ENCODE measurements at regions not wholly inside any gene's neighbourhood (a gene's known extent, or its start where the extent isn't known, plus 50 kb on each side); places are given as distances from the start of the nearest gene placed in this dataset.

GRCh38 chr5:10111571-10111970 lies 138.1 kb downstream of the ATPSCKMT start:
- peak; percentile 54 for DNase-seq (ENCODE audit: low spot score)
- no peak overlapping the region for H3K4me2 ChIP-seq
- no peak overlapping the region for H3K9ac ChIP-seq
- no peak overlapping the region for H3K4me3 ChIP-seq
- Mint-ChIP-seq H3K9me3 (peaks cover 10% of the 10 kb centered on the region), H3K4me3 (no peak overlapping the region), H3K27ac (peak overlapping the region; percentile 26), H3K4me1 (peaks cover 4% of the 10 kb centered on the region), H3K27me3 (ENCODE audit: insufficient read depth, low read depth) (peaks cover 8% of the 10 kb centered on the region), H3K36me3 (no peaks in the 10 kb centered on the region)
- H3F3A ChIP-seq (ENCODE audit: low read depth): no peaks in the 10 kb centered on the region
- no peaks in the 10 kb centered on the region for H3K4me1 ChIP-seq
- no peaks in the 10 kb centered on the region for H3K79me2 ChIP-seq (ENCODE audit: low read depth)
- no peak overlapping the region for H3K27ac ChIP-seq
- H2AFZ ChIP-seq (replicated peaks): no peak overlapping the region
- H4K20me1 ChIP-seq (ENCODE audit: low read depth): no peaks in the 10 kb centered on the region
- H3K36me3 ChIP-seq: no peaks in the 10 kb centered on the region
- H3K9me3 ChIP-seq (ENCODE audit: low read depth): no peaks in the 10 kb centered on the region
- TF ChIP-seq EZH2 (IDR thresholded peaks at IDR 0.05) (no peak), CTCF (IDR thresholded peaks at IDR 0.05) (peak; percentile 71)
- no peaks in the 10 kb centered on the region for H3K27me3 ChIP-seq

GRCh38 chr5:10110228-10110627 lies 139.5 kb downstream of the ATPSCKMT start:
- no peaks in the 10 kb centered on the region for H3K79me2 ChIP-seq (ENCODE audit: low read depth)
- Mint-ChIP-seq H3K27ac (no peak overlapping the region), H3K9me3 (peaks cover 8% of the 10 kb centered on the region), H3K27me3 (ENCODE audit: insufficient read depth, low read depth) (peaks cover 8% of the 10 kb centered on the region), H3K4me3 (no peak overlapping the region), H3K36me3 (no peaks in the 10 kb centered on the region), H3K4me1 (no peaks in the 10 kb centered on the region)
- H3K4me1 ChIP-seq: no peaks in the 10 kb centered on the region
- DNase-seq (ENCODE audit: low spot score): no peak
- no peak overlapping the region for H3K9ac ChIP-seq
- H3K9me3 ChIP-seq (ENCODE audit: low read depth): no peaks in the 10 kb centered on the region
- H4K20me1 ChIP-seq (ENCODE audit: low read depth): no peaks in the 10 kb centered on the region
- no peaks in the 10 kb centered on the region for H3K27me3 ChIP-seq
- TF ChIP-seq CTCF (IDR thresholded peaks at IDR 0.05) (no peak), EZH2 (IDR thresholded peaks at IDR 0.05) (no peak), EZH2phosphoT487 (IDR thresholded peaks at IDR 0.05) (no peak)
- H3K27ac ChIP-seq: no peak overlapping the region
- H3K4me3 ChIP-seq: no peak overlapping the region
- H3K4me2 ChIP-seq: no peak overlapping the region
- no peaks in the 10 kb centered on the region for H3K36me3 ChIP-seq
- H2AFZ ChIP-seq (replicated peaks): no peak overlapping the region
- no peaks in the 10 kb centered on the region for H3F3A ChIP-seq (ENCODE audit: low read depth)

GRCh38 chr5:10109299-10109698 lies 140.4 kb downstream of the ATPSCKMT start:
- no peaks in the 10 kb centered on the region for H3K4me1 ChIP-seq
- Mint-ChIP-seq H3K9me3 (peaks cover 7% of the 10 kb centered on the region), H3K27me3 (ENCODE audit: insufficient read depth, low read depth) (peaks cover 7% of the 10 kb centered on the region), H3K4me3 (no peak overlapping the region), H3K4me1 (no peaks in the 10 kb centered on the region), H3K36me3 (no peaks in the 10 kb centered on the region), H3K27ac (no peak overlapping the region)
- no peak for DNase-seq (ENCODE audit: low spot score)
- H3K27ac ChIP-seq: no peak overlapping the region
- H3K9me3 ChIP-seq (ENCODE audit: low read depth): no peaks in the 10 kb centered on the region
- no peak for TF ChIP-seq EZH2 (IDR thresholded peaks at IDR 0.05)
- no peak for TF ChIP-seq CTCF (IDR thresholded peaks at IDR 0.05)
- TF ChIP-seq EZH2phosphoT487 (IDR thresholded peaks at IDR 0.05): no peak
- H3K4me3 ChIP-seq: no peak overlapping the region
- no peaks in the 10 kb centered on the region for H3K36me3 ChIP-seq
- no peaks in the 10 kb centered on the region for H3F3A ChIP-seq (ENCODE audit: low read depth)
- H3K27me3 ChIP-seq: no peaks in the 10 kb centered on the region
- H3K79me2 ChIP-seq (ENCODE audit: low read depth): no peaks in the 10 kb centered on the region
- H3K9ac ChIP-seq: no peak overlapping the region
- no peak overlapping the region for H3K4me2 ChIP-seq
- no peak overlapping the region for H2AFZ ChIP-seq (replicated peaks)
- no peaks in the 10 kb centered on the region for H4K20me1 ChIP-seq (ENCODE audit: low read depth)

All from neural progenitor cell (in vitro differentiated cells).